DMS114 treated with DMSO at 0.1 percent for 48 hours (cell line): ENCODE measurements at regions not wholly inside any gene's neighbourhood (a gene's known extent, or its start where the extent isn't known, plus 50 kb on each side); places are given as distances from the start of the nearest gene placed in this dataset.
"Not testable (repeated sequence)": the region's sequence is repeated elsewhere in the genome, so short reads cannot be mapped to it uniquely, and the experiment has no call there.

Experiments used
- DNase-seq: peaks from one replicate; lab custom pipeline; 2025; ENCODE audit not compliant: unreplicated experiment; lab: John Stamatoyannopoulos, UW

DNA sequence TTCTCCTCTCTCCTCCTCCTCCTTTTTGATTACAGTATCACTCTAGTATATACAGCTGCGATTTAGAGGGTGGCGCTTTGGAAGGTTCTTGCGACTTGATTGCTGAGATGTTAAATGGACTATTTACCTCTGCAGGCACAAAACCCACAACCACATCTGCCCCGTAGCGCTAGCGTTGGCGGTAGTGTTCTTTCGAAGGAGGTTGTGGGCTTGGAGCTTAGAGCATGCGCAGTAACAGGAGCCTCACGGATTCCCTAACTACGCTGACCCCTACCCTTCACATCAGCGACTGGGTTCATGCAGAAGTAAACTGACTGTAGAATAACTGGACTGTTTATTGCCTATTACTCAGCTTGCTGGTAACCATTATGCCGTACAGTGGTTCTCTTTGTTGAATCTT lies 58.0 kb downstream of the CGGBP1 start:
- DNase-seq: peak; percentile 87

DNA sequence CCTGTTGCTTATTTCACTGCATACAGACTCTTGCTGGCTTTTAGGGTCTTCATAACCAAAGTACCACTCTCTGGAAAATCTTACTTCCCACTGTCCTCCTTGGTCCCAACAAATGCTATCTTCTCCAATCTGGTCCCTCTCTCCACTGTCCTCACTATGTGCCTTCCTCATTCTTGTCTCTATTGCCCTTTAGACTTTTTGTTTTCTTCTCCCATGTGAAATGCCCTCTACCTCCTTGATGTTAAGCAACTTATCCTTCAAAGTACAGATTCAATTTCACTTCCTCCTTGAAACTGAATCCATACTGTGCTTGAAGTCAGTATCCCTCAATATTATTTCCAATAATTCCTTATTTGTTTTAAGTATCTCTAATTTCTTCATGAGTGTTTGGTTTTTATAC lies 60.8 kb downstream of the CGGBP1 start:
- DNase-seq: no peak

DNA sequence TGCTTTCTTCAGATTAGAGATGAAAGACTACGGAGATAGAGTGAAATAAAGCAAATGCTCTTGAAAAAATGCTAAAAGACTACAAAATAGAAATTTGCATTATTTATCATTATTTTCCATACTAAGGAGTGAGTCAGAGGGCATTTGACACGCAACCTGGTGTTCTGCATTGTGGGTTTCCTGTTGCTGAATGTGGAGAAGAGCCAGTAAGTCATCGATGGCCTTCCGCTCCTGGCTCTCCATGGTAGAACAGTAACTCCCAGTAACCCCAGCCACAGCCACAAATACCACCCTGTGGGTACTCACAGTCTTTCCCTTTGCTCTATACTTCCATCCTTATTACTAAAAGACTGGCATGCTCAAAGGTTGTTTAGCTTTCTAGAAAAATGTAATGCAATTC lies 61.5 kb downstream of the CGGBP1 start:
- no peak for DNase-seq

DNA sequence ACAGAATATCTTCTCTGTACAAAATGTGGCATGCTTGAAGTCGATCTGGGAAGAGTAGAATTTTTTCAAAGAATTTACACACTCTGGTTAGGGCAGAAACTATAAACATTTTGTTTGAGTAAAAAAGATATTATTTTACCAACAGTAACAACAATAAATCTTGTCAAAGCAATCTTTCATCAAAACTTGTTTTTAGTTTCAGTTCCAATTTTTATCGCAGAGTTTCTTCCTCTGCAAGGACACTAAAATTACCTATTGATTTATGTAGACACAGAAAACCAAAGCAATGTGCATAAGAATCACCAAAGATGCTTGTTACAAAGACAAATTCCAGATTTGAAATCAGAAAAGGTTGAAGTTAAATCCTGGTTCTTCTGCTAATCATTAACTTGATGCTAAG lies 61.9 kb downstream of the CGGBP1 start:
- no peak for DNase-seq

DNA sequence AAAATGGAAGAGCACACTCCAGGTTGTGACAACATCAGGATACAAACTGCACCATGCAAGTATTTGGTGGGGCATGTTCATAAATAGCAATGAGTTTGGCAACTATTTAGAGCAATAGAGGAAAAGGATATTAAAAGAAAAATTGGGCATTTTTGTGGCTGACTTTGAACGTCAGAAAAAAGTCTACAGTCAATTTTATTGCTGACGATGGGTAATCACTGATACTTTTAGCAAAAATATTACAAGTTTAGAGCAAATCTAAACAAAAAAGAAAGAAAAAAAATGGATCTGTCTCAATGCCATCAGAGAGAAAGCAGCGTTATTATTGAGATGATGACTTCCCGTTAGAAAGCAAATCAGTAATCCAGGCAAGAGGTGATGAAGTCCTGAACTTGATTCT lies 65.2 kb downstream of the CGGBP1 start:
- DNase-seq: no peak

DNA sequence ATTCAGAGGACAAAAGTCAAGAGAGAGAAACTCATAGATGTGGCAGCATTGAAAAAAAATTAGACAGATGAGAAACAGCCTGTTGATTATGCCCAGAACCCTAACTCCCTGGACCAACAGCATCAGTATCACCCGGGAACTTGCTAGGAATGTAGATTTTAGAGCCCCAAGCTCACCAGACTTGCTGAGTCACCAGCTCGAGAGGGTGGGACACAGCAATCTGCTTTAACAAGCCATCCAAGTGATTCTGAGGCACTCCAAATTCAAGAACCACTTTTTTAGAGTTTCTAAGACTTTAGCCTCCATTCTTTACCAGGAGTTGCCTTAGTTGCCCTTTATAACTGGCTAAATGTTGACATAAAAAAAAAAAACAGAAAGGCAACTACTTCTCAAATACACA lies 70.9 kb downstream of the CGGBP1 start:
- DNase-seq: no peak

DNA sequence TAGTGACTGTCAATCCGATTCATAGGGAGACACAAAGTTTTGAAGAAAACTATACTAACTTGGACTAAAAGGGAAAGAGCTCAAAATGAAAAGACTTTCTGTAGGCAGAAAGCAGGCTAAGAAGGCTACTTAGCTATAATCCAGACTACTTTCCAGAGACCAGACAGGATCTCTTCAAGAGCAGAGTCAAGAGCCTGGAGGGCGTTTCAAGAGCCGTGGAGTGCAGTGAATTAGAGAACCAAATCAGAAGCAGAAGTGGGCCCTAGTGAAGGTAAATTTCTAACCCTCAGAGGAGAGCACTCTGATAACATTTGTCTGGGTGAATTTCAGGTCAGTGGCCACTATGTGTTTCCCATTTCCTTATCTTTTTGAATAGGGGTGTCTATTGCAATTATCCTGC lies 76.4 kb downstream of the CGGBP1 start:
- no peak for DNase-seq

DNA sequence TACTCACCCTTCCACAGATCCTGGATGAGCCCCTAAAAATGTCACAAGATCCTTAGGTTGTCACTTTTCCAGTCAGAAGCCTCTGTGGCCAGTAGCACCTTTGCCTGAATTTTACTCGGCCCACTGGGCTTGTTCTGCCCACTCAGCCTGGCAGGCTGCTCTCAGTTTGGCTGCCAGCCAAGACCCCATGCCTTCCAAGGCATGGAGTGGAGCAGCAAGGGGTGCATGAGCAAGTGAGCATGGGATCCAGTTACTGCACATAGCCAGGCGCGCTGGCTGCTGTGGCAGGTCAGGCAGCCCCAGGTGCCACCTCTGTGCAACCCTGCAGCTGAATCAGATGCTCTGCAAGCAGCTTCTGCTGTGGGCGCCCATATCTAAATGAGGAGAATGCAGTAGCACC lies 79.3 kb downstream of the CGGBP1 start:
- DNase-seq: no peak

DNA sequence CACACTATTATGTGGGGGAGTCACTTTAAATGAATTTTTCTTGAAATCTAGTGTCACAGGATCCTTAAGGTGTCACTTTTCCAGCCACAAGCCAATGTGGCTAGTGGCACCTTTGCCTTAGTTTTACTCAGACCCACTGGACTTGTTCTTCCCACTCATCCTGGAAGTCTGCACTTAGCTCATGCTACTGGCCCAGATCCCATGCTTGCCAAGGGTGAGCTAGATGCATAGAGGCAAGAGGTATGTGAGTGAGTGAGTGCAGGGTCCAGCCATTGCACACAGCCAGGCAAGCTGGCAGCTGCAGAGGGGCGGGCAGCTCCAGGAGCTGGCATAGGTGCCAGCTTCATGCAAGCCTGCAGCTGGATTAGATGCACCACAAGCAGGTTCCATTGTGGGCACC lies 81.0 kb downstream of the CGGBP1 start:
- no peak for DNase-seq

DNA sequence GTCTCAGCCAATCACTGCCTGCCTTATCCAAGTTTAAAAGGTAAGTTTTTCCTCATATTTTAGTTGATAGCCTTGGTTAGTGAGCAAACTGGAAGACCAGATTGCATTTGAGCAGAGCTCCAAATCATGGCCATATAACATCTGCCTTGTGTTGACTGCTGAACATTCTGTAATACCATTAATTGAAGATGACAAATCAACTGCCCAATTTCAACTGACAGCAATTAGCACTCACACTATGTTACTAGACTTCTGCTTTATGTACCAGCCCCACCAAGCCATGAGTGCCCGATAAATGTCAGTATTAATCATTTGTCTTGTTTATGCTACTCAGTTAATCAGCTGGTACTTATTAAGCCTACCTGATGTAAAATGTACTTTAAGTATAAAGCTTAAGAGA lies 83.1 kb downstream of the CGGBP1 start:
- DNase-seq: no peak

DNA sequence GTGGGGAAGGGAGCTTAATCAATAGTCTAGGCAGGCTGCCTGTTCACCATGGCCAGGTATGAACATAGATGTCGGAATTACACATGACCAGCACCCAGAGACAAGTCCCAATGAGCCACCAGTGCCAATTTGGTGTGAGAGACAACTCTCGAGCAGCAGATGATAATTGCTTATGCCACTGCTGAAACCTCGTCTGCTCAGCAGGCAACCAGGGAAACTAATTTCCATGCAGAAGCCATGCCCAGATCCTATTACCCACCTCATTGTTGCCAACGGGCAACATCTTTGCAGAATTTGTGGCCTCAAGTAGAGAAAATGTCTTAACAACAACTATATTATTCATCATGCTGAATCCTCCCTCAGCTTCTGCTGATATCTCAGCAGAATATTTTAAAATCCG lies 84.9 kb downstream of the CGGBP1 start:
- no peak for DNase-seq

DNA sequence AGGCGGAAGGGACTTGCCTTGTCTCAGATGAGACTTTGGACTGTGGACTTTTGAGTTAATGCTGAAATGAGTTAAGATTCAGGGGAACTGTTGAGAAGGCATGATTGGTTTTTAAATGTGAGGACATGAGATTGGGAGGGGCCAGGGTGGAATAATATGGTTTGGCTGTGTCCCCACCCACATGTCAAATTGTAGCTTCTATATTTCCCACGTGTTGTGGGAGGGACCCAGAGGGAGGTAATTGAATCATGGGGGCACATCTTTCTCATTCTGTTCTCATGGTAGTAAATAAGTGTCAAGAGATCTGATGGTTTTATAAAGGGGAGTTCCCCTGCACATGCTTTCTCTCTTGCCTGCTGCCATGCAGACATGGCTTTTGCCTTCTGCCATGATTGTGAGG lies 89.2 kb downstream of the CGGBP1 start:
- DNase-seq: no peak

DNA sequence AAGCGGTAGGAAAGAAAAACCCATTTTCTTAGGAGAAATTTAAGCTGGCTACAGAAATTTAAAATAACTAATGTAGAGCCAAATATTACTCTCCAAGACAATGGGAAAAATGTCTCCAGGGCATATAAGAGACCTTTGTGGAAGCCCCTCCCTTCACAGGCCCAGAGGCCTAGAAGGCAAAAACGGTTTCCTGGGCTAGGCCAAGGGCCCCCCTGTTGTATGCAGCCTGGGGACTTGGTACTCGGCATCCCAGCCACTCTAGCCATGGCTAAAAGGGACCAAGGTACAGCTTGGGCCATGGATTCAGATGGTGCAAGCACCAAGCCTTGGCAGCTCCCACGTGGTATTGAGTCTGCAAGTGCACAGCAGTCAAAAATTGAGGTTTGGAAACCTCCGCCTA lies 90.1 kb downstream of the CGGBP1 start:
- no peak for DNase-seq

DNA sequence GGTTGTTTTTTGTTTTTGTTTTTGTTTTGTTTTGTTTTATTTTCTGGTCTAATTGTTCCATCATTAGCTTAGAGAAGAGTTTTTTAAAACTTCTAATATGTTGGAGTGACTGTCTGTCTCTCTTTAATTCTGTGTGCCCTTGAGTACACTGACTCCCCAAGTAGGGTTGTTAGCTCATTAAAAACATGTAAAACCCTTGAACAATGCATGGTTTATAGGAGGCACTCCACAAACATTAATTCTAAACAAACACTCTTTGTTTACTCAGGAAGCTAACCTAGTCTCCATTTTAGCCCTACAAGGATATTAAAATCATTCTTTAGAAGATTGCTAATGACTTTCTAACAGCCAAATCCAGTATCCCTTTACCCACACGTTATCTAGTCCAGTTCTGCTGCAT lies 100.5 kb downstream of the CGGBP1 start:
- DNase-seq: no peak

DNA sequence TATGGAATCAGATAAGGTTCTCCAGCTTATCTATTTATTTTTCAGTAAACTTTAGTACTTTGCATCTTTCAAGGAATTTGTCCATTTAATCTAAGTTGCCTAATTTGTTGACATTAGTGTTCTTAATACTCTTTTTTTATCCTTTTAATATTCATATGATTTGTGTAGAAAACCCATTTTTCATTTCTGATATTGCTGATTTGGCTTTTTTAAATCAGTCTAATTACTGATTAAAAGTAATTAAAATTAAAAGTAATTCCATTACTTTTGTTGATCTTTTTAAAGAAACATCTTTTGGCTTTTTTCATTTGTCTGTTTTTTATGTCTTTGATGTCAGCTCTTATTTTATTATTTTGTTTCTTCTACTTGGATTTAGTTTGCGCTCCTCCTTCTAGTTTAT lies 101.2 kb downstream of the CGGBP1 start:
- DNase-seq: no peak

DNA sequence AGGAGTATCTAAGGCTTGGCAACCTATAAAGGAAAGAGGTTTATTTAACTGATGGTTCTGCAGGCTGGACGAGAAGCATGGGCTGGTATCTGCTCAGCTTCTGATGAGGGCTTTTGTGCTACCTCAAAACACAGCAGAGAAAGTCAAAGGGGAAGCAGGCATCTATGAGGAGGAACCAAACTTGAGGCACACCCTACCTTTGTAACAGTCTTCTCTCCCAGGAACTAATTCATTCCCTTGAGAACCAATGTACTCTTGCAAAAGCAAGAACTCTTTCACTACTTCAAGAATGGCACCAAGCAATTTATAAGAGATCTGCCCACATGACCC lies 109.0 kb downstream of the CGGBP1 start:
- no peak for DNase-seq

DNA sequence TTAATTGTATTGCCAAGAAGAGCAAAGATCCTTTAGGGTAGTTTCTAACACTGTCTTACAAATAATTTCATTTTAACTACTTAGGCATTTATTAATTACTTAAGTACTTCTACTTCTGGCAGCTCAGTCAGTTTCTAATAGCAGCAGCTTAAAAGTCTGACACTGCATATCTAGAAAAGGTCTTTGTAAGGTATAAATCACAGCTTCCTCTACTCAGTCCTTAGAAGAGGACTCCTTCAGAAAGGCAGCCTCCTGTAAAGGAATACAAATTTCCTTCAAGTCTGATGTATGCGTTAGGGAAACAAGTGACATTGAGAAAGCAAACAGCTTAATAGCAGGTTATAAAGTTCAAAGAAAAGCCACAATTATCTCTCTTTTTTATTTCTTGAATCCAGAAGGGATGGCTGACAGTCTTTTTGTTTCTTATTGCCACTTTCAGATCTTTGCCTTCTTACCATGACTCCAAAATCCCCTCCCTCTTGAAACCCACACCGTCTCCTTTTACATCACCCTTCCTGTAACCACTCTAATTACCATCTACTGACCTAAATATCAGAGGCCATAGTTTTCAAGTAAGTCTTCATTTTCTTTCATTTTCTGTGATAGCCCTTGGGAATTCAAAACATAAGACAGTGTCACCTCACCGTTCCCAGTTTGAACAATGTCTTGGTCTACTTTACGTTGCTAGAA lies 109.5 kb downstream of the CGGBP1 start:
- no peak for DNase-seq

DNA sequence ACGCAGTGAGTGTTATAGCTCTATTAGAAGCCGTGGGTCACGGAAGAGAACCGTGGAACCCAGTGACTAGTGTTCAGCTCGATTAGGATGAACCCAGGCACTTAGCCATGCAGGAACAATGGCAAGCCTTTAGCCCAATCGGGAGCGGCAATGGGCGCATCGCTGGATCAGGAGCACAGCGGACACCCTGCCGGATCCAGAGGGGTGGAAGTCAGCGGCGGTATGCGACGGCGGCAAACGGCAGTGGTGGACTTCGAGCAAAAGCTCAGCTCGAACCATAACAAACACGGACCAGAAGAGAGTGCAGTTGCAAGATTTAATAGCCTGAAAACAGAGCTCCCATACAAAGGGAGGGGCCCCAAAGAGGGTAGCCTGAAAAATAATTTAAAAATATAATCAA lies 112.8 kb downstream of the CGGBP1 start:
- DNase-seq: not testable (repeated sequence)

DNA sequence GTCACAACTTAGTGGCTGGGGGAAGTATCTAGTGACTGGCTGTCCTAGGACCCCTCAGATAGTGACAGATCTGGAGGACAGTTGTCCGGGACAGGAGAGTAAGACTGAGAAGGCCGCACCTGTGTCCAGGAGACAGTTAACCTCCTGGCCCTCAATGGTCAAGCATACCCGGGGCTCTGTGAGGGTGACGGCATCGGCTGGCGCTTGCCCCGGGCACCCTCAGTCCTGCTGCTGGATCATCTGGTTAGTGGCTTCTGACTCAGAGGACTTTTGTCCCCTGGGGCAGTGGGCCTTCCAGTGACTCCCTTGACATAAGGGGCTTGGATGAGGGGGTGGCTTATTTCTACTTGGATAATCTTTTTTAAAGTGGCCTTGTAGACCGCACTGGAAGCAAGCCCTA lies 116.5 kb downstream of the CGGBP1 start:
- not testable (repeated sequence) for DNase-seq

DNA sequence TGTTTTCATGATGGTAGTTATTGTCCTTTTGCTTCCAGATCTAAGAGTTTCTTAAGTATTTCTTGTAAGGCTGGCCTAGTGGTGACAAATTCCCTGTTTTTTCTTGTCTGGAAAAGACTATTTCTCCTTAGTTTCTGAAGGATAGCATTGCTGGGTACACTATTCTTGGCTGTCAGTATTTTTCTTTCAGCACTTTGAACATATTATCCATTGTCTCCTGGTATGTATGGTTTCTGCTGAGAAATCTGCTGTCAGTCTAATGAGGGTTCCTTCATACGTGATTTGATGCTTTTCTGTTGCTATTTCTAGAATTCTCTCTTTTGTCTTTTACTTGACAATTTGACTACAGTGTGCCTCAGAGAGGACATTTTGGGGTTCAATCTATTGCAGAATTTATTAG lies 134.3 kb downstream of the CGGBP1 start:
- DNase-seq: no peak

DNA sequence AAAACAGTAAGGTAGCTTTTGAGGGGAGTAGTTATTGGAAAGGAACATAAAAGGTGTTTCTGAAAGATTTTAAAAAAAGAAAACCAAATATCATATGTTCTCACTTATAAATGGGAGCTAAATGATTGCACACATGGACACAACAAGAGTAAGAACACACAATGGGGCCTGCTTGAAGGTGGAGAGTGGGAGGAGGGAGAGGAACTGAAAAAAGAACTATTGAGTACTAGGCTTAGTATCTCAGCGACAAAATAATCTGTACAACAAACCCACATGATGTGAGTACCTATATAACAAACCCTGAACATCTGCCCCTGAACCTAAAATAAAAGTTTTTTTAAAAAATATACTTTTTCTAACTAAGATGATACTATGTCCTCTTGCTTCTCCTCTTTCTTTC lies 138.3 kb downstream of the CGGBP1 start:
- no peak for DNase-seq

DNA sequence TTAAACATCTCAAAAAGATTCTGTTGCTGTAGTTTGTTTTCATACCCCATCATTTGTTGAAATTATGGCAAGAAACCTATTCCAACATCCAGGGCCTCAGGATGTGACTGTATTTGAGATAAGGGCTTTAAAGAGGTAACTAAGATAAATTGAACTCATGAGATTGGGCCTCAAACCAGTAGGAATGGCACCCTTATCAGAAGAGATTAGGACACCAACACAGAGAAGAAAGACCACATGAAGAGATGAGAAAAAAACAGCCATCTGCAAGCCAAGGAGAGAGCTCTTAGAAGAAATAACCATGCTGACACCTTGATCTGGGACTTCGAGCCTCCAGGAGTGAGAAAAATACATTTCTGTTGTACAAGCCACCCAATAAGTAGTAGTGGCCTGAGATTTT lies 157.7 kb downstream of the CGGBP1 start:
- DNase-seq: no peak

DNA sequence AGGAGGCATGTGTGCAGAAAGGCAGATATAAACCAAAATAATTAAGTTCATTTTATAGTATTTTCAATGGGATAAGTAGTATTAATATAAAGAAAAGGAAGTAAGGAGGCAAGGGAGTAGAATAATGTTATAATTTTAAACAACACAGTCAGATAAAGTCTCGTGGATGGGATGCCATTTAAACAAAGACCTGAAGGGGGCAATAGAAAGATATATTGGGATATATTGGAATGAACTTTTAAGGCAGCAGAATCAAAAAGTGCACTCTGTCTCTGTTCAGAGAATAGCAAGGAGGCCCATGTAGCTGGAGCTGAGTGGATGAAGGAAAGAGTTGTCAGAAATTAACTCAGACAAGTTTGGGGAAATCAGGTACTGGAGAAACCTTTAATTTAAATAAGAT lies 158.7 kb downstream of the CGGBP1 start:
- no peak for DNase-seq

DNA sequence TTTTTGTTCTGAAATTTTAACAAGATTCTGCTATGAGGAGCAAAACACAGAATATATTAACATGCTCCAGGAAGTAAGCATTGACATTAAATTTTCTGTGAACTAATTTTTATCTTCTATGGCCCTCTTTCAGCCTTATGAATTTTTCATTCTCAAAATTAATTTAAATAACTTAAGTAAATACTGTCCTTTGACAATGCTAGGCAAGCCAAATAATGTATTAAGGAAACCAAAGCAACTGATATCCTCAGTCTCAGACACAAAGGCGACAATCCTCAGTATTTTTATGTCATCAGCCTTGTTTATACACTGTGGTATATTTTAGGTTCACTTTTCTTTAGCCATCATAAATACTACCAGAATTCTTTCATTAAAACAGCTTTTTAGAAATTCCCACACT lies 159.8 kb downstream of the CGGBP1 start:
- DNase-seq: no peak
